Activated naive CD4-positive, alpha-beta T cell treated with anti-CD3 and anti-CD28 coated beads, Interleukin-2, amount 50 U/mL, for 24 hours (primary cell): ENCODE measurements at regions not wholly inside any gene's neighbourhood (a gene's known extent, or its start where the extent isn't known, plus 50 kb on each side); places are given as distances from the start of the nearest gene placed in this dataset.

ENCODE experiments used
- H3K27ac Mint-ChIP-seq: one replicate; pipeline ENCODE4 v1.8.0; 2021; ENCODE audit warnings: mild to moderate bottlenecking, mixed read lengths
- H3K27me3 Mint-ChIP-seq: one replicate; pipeline ENCODE4 v1.8.0; 2021; ENCODE audit warnings: mixed read lengths
- H3K36me3 Mint-ChIP-seq: one replicate; pipeline ENCODE4 v1.8.0; 2021; ENCODE audit warnings: mixed read lengths
- H3K4me1 Mint-ChIP-seq: one replicate; pipeline ENCODE4 v1.8.0; 2021; ENCODE audit warnings: mixed read lengths
- H3K4me3 Mint-ChIP-seq: one replicate; pipeline ENCODE4 v1.8.0; 2021; ENCODE audit warnings: mild to moderate bottlenecking, mixed read lengths
- H3K9me3 Mint-ChIP-seq: one replicate; pipeline ENCODE4 v1.8.0; 2021; ENCODE audit warnings: mixed read lengths

GRCh38 chr4:62170235-62170634 is 970.1 kb downstream of the ADGRL3 start:
- no peak overlapping the region for H3K4me3 Mint-ChIP-seq
- no peaks in the 10 kb centered on the region for H3K27me3 Mint-ChIP-seq
- H3K4me1 Mint-ChIP-seq = no peaks in the 10 kb centered on the region
- no peaks in the 10 kb centered on the region for H3K36me3 Mint-ChIP-seq
- H3K9me3 Mint-ChIP-seq = peaks cover 7% of the 10 kb centered on the region
- H3K27ac Mint-ChIP-seq = no peak overlapping the region

DNA sequence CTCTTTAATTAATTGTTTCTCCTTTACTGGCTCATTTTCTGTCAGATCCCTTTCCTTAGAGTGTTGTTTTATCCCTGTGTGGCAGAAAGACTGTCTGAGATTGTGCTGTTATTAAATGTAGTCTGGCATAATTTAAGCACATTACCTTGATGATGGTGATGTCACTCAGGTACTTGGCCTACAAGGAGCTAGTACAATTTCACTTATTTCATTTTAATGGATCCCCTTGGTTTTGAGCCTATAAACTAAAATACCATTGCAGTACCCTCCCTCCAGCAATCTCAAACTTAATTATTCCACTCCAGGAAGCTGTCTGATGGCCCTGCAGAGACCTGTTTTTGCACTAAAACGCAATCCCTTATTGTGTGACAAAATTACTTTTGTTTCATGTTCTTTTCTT is 968.6 kb downstream of the ADGRL3 start:
- Mint-ChIP-seq H3K4me3 (no peak overlapping the region), H3K27me3 (no peaks in the 10 kb centered on the region), H3K4me1 (no peaks in the 10 kb centered on the region), H3K27ac (no peak overlapping the region), H3K9me3 (peaks cover 14% of the 10 kb centered on the region), H3K36me3 (no peaks in the 10 kb centered on the region)

- no peaks in the 10 kb centered on the region for H3K27me3 Mint-ChIP-seq
- H3K4me1 Mint-ChIP-seq = no peaks in the 10 kb centered on the region
- peaks cover 26% of the 10 kb centered on the region for H3K9me3 Mint-ChIP-seq
- no peaks in the 10 kb centered on the region for H3K36me3 Mint-ChIP-seq
- no peak overlapping the region for H3K4me3 Mint-ChIP-seq
- H3K27ac Mint-ChIP-seq = no peak overlapping the region
Observed at GRCh38 chr4:62162606-62163005, 962.5 kb downstream of the ADGRL3 start.

GRCh38 chr4:62161446-62161845 is 961.3 kb downstream of the ADGRL3 start:
- Mint-ChIP-seq H3K27ac (no peak overlapping the region), H3K4me3 (no peak overlapping the region), H3K9me3 (peaks cover 24% of the 10 kb centered on the region), H3K4me1 (no peaks in the 10 kb centered on the region), H3K27me3 (no peaks in the 10 kb centered on the region), H3K36me3 (no peaks in the 10 kb centered on the region)

DNA sequence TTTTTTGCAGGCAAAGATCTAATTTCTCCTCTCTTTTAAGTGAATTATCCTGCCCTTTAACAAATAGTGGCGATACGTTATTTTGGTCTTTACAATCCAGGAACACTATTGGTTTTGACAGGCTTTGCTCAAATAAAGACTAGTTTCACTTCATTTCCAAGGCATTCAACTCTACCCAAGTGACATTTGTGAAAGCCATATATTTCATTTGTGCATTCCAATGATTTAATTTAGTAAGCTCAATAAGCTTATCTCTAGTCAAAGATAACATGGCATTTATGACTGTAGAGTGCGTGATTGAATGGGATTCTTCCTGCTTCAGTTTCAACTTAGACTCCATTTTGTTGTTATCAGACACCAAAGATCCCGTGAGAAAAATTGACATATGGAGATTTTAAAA is 959.8 kb downstream of the ADGRL3 start:
- no peaks in the 10 kb centered on the region for H3K4me1 Mint-ChIP-seq

DNA sequence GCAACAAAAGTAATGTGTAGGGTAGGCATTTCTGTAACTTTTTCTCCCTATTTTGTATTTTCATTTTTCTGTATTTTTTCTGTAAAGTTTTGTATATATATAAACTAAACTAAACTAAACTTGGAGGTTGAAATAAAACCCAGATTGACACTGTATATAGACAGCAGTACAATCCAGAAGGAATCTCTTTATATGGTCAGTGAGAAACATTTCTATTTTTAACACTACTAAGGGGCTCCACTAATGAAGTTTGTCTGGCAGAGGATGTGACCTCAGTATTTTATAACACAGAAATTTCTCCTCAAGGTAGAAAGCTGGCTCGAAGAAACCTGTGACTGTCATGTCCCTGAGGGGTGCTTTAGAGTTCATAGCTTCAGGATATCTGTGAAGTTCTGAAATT is 959.2 kb downstream of the ADGRL3 start:
- Mint-ChIP-seq H3K27ac (no peak overlapping the region), H3K27me3 (no peaks in the 10 kb centered on the region), H3K36me3 (no peaks in the 10 kb centered on the region), H3K4me3 (no peak overlapping the region), H3K4me1 (no peaks in the 10 kb centered on the region), H3K9me3 (peaks cover 17% of the 10 kb centered on the region)

More for the DNA sequence above, 959.8 kb downstream of the ADGRL3 start:
- peaks cover 17% of the 10 kb centered on the region for H3K9me3 Mint-ChIP-seq
- no peaks in the 10 kb centered on the region for H3K36me3 Mint-ChIP-seq
- H3K27me3 Mint-ChIP-seq = no peaks in the 10 kb centered on the region
- H3K27ac Mint-ChIP-seq = no peak overlapping the region
- H3K4me3 Mint-ChIP-seq = no peak overlapping the region

- H3K27me3 Mint-ChIP-seq = no peaks in the 10 kb centered on the region
- no peak overlapping the region for H3K27ac Mint-ChIP-seq
- H3K4me1 Mint-ChIP-seq = no peaks in the 10 kb centered on the region
- H3K9me3 Mint-ChIP-seq = peaks cover 21% of the 10 kb centered on the region
- H3K36me3 Mint-ChIP-seq = no peaks in the 10 kb centered on the region
- H3K4me3 Mint-ChIP-seq = no peak overlapping the region
Observed at GRCh38 chr4:62156205-62156604, 956.1 kb downstream of the ADGRL3 start.

- no peak overlapping the region for H3K27ac Mint-ChIP-seq
- no peaks in the 10 kb centered on the region for H3K36me3 Mint-ChIP-seq
Observed at GRCh38 chr4:62145276-62145675, 945.1 kb downstream of the ADGRL3 start.

DNA sequence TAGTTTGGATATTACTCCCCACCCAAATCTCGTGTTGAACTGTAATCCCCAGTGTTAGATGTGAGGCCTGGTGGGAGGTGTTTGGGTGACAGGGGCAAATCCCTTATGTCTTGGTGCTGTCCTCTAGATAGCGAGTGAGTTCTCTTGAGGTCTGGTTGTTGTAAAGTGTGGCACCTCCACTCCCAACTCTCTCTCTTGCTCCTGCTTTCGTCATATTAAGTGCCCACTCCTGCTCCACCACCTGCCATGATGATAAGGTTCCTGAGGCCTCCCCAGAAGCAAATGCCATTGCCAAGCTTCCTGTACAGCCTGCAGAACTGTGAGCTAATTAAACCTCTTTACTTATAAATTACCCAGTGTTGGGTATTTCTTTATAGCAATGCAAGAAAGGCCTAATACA is 944.3 kb downstream of the ADGRL3 start:
- no peaks in the 10 kb centered on the region for H3K27me3 Mint-ChIP-seq
- no peaks in the 10 kb centered on the region for H3K36me3 Mint-ChIP-seq
- H3K27ac Mint-ChIP-seq = no peak overlapping the region
- H3K4me1 Mint-ChIP-seq = no peaks in the 10 kb centered on the region
- H3K9me3 Mint-ChIP-seq = peaks cover 4% of the 10 kb centered on the region
- no peak overlapping the region for H3K4me3 Mint-ChIP-seq

More at GRCh38 chr4:62145276-62145675, 945.1 kb downstream of the ADGRL3 start:
- Mint-ChIP-seq H3K4me3 (no peak overlapping the region), H3K27me3 (no peaks in the 10 kb centered on the region), H3K9me3 (peaks cover 4% of the 10 kb centered on the region), H3K4me1 (no peaks in the 10 kb centered on the region)

DNA sequence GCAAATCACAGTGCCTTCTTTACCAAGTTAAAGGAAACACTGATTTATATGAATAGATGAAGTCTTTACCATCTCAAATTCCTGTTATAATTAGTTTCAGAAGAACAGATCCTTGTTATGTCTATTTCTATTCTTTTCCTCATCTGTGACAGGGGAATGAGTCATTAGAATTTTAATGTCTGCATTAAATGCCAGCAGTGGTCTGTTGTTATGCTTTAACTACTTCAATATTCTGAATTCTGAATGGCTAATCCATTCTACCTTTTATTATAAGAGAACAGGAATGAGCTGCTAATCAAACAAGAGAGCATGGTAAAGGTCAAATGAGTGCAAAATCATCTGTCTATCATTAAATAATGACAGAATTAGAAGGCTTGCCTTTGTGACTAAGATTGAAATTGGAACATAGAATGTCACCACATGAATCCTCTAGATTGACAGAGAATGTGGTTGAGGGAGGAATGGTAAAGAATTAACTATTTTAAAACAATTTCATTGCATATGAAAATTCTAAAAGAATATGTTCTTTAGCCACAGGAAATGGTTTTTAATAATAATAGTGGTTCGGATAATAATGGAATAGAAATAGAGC is 935.5 kb downstream of the ADGRL3 start:
- no peak overlapping the region for H3K27ac Mint-ChIP-seq
- H3K36me3 Mint-ChIP-seq = no peaks in the 10 kb centered on the region
- H3K9me3 Mint-ChIP-seq = peaks cover 18% of the 10 kb centered on the region
- H3K4me3 Mint-ChIP-seq = no peak overlapping the region
- H3K27me3 Mint-ChIP-seq = no peaks in the 10 kb centered on the region
- no peaks in the 10 kb centered on the region for H3K4me1 Mint-ChIP-seq

- Mint-ChIP-seq H3K4me3 (no peak overlapping the region), H3K4me1 (no peaks in the 10 kb centered on the region), H3K27ac (no peak overlapping the region), H3K27me3 (no peaks in the 10 kb centered on the region), H3K36me3 (no peaks in the 10 kb centered on the region), H3K9me3 (peaks cover 18% of the 10 kb centered on the region)
Observed at GRCh38 chr4:62133977-62134376, 933.9 kb downstream of the ADGRL3 start.

- Mint-ChIP-seq H3K27me3 (no peaks in the 10 kb centered on the region), H3K27ac (no peak overlapping the region), H3K4me1 (no peaks in the 10 kb centered on the region), H3K9me3 (peaks cover 18% of the 10 kb centered on the region), H3K4me3 (no peak overlapping the region), H3K36me3 (no peaks in the 10 kb centered on the region)
Observed at GRCh38 chr4:62133101-62133897, 933.2 kb downstream of the ADGRL3 start.

- H3K4me1 Mint-ChIP-seq = no peaks in the 10 kb centered on the region
- H3K27me3 Mint-ChIP-seq = no peaks in the 10 kb centered on the region
- H3K9me3 Mint-ChIP-seq = peaks cover 14% of the 10 kb centered on the region
Observed at GRCh38 chr4:62131049-62131448, 930.9 kb downstream of the ADGRL3 start.

GRCh38 chr4:62130637-62131036 is 930.5 kb downstream of the ADGRL3 start:
- H3K27ac Mint-ChIP-seq = no peak overlapping the region
- no peaks in the 10 kb centered on the region for H3K27me3 Mint-ChIP-seq
- no peak overlapping the region for H3K4me3 Mint-ChIP-seq
- no peaks in the 10 kb centered on the region for H3K4me1 Mint-ChIP-seq
- peaks cover 12% of the 10 kb centered on the region for H3K9me3 Mint-ChIP-seq
- no peaks in the 10 kb centered on the region for H3K36me3 Mint-ChIP-seq

More at GRCh38 chr4:62131049-62131448, 930.9 kb downstream of the ADGRL3 start:
- Mint-ChIP-seq H3K4me3 (no peak overlapping the region), H3K27ac (no peak overlapping the region), H3K36me3 (no peaks in the 10 kb centered on the region)

GRCh38 chr4:62130230-62130629 is 930.1 kb downstream of the ADGRL3 start:
- no peak overlapping the region for H3K27ac Mint-ChIP-seq
- H3K27me3 Mint-ChIP-seq = no peaks in the 10 kb centered on the region
- H3K36me3 Mint-ChIP-seq = no peaks in the 10 kb centered on the region
- no peak overlapping the region for H3K4me3 Mint-ChIP-seq
- H3K9me3 Mint-ChIP-seq = peaks cover 8% of the 10 kb centered on the region
- H3K4me1 Mint-ChIP-seq = no peaks in the 10 kb centered on the region
